SK-N-SH (cell line): ENCODE measurements at regions not wholly inside any gene's neighbourhood (a gene's known extent, or its start where the extent isn't known, plus 50 kb on each side); places are given as distances from the start of the nearest gene placed in this dataset.

Experiments used
- CHD2 ChIP-seq: fragments of 150-350 bp; IDR thresholded peaks from 2 replicates; pipeline ENCODE4 v1.6.1; 2018; ENCODE audit warnings: low read length; ENCODE audit not compliant: partially characterized antibody
- CTCF ChIP-seq: fragments of 200-600 bp; sonication (generic); IDR thresholded peaks from 2 replicates; pipeline ENCODE4 v1.6.1; 2017; ENCODE audit warnings: antibody characterized with exemption, mild to moderate bottlenecking, moderate library complexity
- EP300 ChIP-seq, 2 experiments: IDR thresholded peaks; 2 replicates each; pipeline versions ENCODE4 v1.4.0 to v1.6.1; 2012; ENCODE audit warnings: borderline replicate concordance in 1 of 2, low read depth in 1 of 2, low read length in 1 of 2
- EZH2phosphoT487 ChIP-seq: fragments of 200-600 bp; sonication (generic); IDR thresholded peaks from 2 replicates; pipeline ENCODE4 v1.6.1; 2017; ENCODE audit warnings: low read depth, mixed run types, mild to moderate bottlenecking, antibody characterized with exemption, moderate library complexity, borderline replicate concordance
- FOXM1 ChIP-seq: IDR thresholded peaks from 2 replicates; pipeline ENCODE4 v1.4.0; 2012; ENCODE audit warnings: low read depth, mild to moderate bottlenecking
- IRF3 ChIP-seq: fragments of 150-350 bp; IDR thresholded peaks from 2 replicates; pipeline ENCODE4 v1.6.1; 2016; ENCODE audit warnings: mild to moderate bottlenecking, low read depth, low read length
- MEF2A ChIP-seq: IDR thresholded peaks from 2 replicates; pipeline ENCODE4 v1.4.0; 2012; ENCODE audit warnings: low read depth, borderline replicate concordance
- POLR2AphosphoS5 ChIP-seq: IDR thresholded peaks from 2 replicates; pipeline ENCODE4 v1.6.1; 2012; ENCODE audit warnings: low read depth, low read length
- RAD21 ChIP-seq: IDR thresholded peaks from 2 replicates; pipeline ENCODE4 v1.6.1; 2012; ENCODE audit warnings: mild to moderate bottlenecking, low read length
- TAF1 ChIP-seq: IDR thresholded peaks from 2 replicates; pipeline ENCODE4 v1.6.1; 2012; ENCODE audit warnings: low read depth, mild to moderate bottlenecking, low read length, moderate library complexity, borderline replicate concordance
- TEAD4 ChIP-seq: IDR thresholded peaks from 2 replicates; pipeline ENCODE4 v1.4.0; 2012; ENCODE audit warnings: mild to moderate bottlenecking, borderline replicate concordance; ENCODE audit not compliant: insufficient read depth
- TF ChIP-seq, protein P1 (sequence below): IDR thresholded peaks from 2 replicates; pipeline ENCODE4 v1.4.0; 2012; ENCODE audit warnings: low read depth, borderline replicate concordance
- TF ChIP-seq, protein P2 (sequence below): IDR thresholded peaks from 2 replicates; pipeline ENCODE4 v1.4.0; 2012; ENCODE audit warnings: low read depth

DNA sequence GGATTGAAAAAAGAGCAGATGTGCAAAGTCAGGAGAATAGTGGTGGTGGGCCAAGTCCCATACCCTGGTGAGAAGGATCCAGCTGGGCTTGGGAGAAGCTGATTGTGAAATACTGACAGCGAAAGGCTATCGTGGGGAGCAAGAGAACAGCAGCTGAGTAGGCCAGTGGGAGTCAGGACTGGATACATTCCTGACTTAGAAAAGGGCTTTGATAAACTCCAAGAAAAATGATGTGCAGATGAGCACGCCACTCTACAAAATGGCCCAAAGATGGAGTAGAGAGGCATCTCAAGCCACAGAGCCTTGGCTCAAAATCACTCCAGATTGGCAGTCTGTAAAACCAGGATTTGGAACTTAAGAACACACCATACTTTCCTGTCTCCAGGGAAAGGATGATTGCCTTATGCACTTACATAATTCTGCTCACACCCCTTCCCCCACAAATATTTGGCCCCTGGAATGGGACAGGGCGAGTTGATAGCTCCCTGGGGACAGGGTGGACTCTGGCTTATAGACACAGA lies 578.7 kb downstream of the MAFB start:
- TF ChIP-seq CTCF: no peak
- no peak for TF ChIP-seq POLR2AphosphoS5
- TF ChIP-seq FOXM1: no peak
- no peak for TF ChIP-seq RAD21
- no peak for TF ChIP-seq MEF2A
- no peak for TF ChIP-seq TEAD4
- no peak for TF ChIP-seq IRF3
- no peak for TF ChIP-seq EP300 (IDR thresholded peaks at IDR 0.05; ENCODE audit: borderline replicate concordance in 1 of 2, low read depth in 1 of 2, low read length in 1 of 2)
- no peak for TF ChIP-seq EZH2phosphoT487
- TF ChIP-seq, protein P1, sequence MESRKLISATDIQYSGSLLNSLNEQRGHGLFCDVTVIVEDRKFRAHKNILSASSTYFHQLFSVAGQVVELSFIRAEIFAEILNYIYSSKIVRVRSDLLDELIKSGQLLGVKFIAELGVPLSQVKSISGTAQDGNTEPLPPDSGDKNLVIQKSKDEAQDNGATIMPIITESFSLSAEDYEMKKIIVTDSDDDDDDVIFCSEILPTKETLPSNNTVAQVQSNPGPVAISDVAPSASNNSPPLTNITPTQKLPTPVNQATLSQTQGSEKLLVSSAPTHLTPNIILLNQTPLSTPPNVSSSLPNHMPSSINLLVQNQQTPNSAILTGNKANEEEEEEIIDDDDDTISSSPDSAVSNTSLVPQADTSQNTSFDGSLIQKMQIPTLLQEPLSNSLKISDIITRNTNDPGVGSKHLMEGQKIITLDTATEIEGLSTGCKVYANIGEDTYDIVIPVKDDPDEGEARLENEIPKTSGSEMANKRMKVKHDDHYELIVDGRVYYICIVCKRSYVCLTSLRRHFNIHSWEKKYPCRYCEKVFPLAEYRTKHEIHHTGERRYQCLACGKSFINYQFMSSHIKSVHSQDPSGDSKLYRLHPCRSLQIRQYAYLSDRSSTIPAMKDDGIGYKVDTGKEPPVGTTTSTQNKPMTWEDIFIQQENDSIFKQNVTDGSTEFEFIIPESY: no peak
- TF ChIP-seq, protein P2, sequence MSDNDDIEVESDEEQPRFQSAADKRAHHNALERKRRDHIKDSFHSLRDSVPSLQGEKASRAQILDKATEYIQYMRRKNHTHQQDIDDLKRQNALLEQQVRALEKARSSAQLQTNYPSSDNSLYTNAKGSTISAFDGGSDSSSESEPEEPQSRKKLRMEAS: no peak
- TF ChIP-seq TAF1: no peak
- no peak for TF ChIP-seq CHD2
